ENCODE measurements at regions not wholly inside any gene's neighbourhood (a gene's known extent, or its start where the extent isn't known, plus 50 kb on each side); places are given as distances from the start of the nearest gene placed in this dataset.

DNA sequence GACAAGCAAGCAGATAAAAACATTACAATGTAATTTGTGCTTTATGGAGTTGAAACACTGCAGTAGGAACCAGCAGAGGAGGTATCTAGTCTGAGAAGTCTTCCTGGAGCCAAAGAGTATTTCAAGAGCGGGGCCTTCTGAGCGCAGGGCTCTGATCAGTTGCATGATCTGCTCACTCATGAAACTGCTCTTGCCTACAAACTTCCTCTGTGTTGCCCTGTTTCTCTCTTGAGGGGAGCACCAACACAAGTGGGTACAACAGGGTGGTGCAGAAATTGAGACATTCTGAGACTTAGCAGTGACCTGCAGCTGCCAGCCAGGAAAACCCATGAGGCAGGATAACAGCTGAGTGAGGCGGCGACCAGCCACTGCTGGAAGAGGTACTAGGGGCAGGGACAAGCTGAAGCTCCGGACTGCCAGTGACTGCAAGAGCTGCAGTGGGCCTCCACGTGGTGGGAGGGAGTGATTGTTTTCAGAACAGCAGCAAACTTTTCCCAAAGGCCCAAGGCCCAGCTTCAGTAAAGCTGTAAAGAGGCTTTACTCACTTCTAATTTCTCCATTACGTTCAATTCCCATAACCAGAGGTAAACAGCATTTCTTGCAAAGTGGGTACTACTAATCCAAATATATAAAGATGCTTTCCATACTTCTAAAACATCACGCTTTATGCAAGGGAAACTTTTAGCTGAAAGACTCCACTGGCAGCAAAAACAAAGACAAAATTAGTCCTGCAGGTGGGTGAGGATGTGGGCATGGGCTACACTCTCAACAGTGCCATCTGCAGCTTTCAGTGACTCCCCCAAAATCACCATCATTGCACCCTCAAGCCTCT is 69.0 kb upstream of the LPP start:
- TF ChIP-seq TAF1 (IDR thresholded peaks at IDR 0.05; ENCODE audit: borderline replicate concordance, insufficient read depth, low read length), result no peak
- TF ChIP-seq SIN3A (IDR thresholded peaks at IDR 0.05; ENCODE audit: borderline replicate concordance, insufficient read depth, low read length), result no peak
- TF ChIP-seq FOXP2 (optimal IDR thresholded peaks at IDR 0.05; ENCODE audit: borderline replicate concordance, extremely low read depth, extremely low read length, insufficient read depth), result no peak
- TF ChIP-seq, protein P1, sequence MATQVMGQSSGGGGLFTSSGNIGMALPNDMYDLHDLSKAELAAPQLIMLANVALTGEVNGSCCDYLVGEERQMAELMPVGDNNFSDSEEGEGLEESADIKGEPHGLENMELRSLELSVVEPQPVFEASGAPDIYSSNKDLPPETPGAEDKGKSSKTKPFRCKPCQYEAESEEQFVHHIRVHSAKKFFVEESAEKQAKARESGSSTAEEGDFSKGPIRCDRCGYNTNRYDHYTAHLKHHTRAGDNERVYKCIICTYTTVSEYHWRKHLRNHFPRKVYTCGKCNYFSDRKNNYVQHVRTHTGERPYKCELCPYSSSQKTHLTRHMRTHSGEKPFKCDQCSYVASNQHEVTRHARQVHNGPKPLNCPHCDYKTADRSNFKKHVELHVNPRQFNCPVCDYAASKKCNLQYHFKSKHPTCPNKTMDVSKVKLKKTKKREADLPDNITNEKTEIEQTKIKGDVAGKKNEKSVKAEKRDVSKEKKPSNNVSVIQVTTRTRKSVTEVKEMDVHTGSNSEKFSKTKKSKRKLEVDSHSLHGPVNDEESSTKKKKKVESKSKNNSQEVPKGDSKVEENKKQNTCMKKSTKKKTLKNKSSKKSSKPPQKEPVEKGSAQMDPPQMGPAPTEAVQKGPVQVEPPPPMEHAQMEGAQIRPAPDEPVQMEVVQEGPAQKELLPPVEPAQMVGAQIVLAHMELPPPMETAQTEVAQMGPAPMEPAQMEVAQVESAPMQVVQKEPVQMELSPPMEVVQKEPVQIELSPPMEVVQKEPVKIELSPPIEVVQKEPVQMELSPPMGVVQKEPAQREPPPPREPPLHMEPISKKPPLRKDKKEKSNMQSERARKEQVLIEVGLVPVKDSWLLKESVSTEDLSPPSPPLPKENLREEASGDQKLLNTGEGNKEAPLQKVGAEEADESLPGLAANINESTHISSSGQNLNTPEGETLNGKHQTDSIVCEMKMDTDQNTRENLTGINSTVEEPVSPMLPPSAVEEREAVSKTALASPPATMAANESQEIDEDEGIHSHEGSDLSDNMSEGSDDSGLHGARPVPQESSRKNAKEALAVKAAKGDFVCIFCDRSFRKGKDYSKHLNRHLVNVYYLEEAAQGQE (IDR thresholded peaks at IDR 0.05; ENCODE audit: insufficient read depth in 1 of 2, low read depth in 2 of 2, low read length in 2 of 2), result no peak
- no peak for TF ChIP-seq POLR2AphosphoS5 (IDR thresholded peaks at IDR 0.05; ENCODE audit: low read depth, low read length)

DNA sequence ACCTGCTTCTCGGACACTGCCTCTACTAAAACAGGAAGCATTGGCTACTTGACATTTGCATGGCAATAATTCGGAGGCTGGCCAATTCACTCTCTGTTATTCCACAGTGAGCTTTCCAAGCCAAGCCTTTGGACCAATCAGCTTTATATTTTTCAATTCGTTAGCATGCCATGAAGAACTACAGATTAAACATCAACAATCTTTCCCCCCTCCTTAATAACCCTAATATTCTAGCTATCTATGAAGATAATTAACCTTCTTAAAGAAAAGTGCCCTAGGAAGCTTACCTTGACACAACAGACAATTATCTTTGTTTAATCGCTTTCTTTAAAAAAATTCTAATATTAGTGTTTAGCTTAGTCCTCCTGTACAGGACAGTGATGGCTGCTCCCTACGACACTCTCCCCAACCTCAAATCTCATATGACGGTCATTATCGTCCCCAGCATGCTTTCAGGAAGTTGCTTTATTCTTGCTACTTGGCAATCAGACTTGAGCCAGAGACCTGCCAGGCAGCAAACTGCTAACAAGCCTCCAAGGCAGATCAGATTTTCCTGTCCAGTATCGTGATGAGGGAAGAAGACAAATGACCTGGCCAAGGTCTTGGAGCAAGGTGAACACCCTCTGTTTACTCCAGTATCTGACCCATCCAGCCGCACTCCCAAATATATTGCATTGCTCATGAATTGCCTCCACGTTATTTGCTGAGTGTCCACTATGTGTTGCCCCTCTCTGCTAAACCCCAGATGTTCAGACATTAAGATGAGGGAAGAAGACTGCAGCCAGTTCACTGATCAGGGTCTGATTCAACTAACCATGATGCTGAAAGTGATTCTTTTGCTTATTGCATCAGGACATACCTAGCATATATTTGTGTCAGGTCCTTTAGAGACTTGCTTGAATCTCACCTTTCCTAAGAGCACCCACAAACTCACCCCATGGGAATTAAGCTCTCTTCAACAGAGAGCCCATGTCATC is 68.1 kb upstream of the LPP start:
- no peak for TF ChIP-seq TAF1 (IDR thresholded peaks at IDR 0.05; ENCODE audit: borderline replicate concordance, insufficient read depth, low read length)
- TF ChIP-seq SIN3A (IDR thresholded peaks at IDR 0.05; ENCODE audit: borderline replicate concordance, insufficient read depth, low read length), result no peak
- TF ChIP-seq FOXP2 (optimal IDR thresholded peaks at IDR 0.05; ENCODE audit: borderline replicate concordance, extremely low read depth, extremely low read length, insufficient read depth), result no peak
- TF ChIP-seq, protein P1 (IDR thresholded peaks at IDR 0.05; ENCODE audit: insufficient read depth in 1 of 2, low read depth in 2 of 2, low read length in 2 of 2), result no peak
- no peak for TF ChIP-seq POLR2AphosphoS5 (IDR thresholded peaks at IDR 0.05; ENCODE audit: low read depth, low read length)

DNA sequence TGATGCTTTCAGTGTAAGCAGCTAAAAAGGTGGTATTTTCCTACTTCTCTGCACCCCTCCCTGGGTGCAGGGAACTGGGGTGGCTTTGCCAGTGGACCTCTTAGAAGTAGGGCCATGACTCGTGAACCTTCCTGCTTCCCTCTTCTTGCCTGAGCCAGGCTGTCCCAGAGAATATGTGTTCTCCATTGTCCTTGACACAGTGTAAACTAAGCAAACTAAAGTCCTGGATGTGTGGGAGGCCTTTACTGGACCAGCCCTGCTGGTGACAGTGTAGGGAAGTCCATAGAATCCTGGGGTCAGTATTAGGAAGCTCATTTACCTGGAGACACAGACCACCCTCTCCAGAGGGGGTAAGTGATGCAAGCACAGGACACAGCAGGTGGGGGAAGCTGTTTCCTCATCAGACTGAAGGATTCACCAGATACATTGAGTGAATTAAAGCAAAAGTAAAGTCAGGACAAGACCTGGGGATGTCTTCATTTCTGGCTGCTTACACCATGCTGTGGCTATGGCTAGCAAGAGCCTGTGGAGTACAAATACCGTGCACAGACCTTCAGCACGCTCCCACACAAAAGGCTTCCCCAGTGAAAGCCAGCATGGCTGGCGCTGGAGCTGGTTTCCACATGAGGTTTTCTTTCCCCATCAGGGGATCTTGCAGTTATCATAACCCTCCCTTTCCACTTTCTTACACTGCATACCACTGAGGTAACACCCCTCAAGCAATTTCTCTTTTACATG is 64.8 kb upstream of the LPP start:
- no peak for TF ChIP-seq FOXP2 (optimal IDR thresholded peaks at IDR 0.05; ENCODE audit: borderline replicate concordance, extremely low read depth, extremely low read length, insufficient read depth)
- TF ChIP-seq POLR2AphosphoS5 (IDR thresholded peaks at IDR 0.05; ENCODE audit: low read depth, low read length), result no peak

DNA sequence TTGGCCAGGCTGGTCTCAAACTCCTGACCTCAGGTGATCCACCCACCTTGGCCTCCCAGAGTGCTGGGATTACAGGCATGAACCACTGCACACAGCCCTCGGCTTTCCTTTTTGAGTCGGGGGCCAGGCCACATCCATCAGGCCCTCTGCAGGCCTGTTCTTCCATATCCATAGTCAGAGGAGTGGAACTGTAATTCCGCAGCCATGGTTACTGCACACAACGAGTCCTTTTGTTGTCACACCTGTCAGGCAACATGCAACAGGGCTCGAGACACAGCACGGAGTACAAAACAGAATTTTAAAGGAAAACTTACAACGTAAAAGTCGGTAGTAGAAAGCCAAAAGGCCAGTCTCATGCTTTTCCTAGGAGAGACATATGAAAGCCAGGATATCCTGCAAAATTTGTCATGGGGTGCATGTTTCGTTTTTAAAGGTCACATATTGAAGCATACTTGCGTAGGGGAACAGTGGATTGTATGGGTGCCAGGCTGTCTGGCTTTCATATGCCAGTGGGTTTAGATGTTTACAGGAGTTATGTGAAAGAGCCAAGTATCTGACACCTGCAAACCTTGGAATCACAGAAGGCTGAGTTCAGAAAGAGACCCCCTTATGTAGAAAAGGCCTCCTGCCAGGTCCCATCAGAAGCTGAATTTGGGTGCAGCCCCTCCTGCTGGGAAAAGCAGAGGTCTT is 63.2 kb upstream of the LPP start:
- TF ChIP-seq FOXP2 (optimal IDR thresholded peaks at IDR 0.05; ENCODE audit: borderline replicate concordance, extremely low read depth, extremely low read length, insufficient read depth), result no peak
- TF ChIP-seq, protein P1 (IDR thresholded peaks at IDR 0.05; ENCODE audit: insufficient read depth in 1 of 2, low read depth in 2 of 2, low read length in 2 of 2), result no peak
- TF ChIP-seq POLR2AphosphoS5 (IDR thresholded peaks at IDR 0.05; ENCODE audit: low read depth, low read length), result no peak
- no peak for TF ChIP-seq TAF1 (IDR thresholded peaks at IDR 0.05; ENCODE audit: borderline replicate concordance, insufficient read depth, low read length)
- no peak for TF ChIP-seq SIN3A (IDR thresholded peaks at IDR 0.05; ENCODE audit: borderline replicate concordance, insufficient read depth, low read length)

All from PFSK-1 (cell line).